SK-N-SH (cell line): ENCODE measurements at regions not wholly inside any gene's neighbourhood (a gene's known extent, or its start where the extent isn't known, plus 50 kb on each side); places are given as distances from the start of the nearest gene placed in this dataset.

Experiments
- CTCF ChIA-PET: fragments of 300-600, 350-600 bp; formaldehyde crosslinking; extraction: SDS; loops from one replicate; lab custom pipeline; 2021; lab: Yijun Ruan, JAX
- POLR2A ChIA-PET: fragments of 350-600 bp; sonication (Branson Sonifier 250); formaldehyde crosslinking; extraction: SDS; loops from one replicate; lab custom pipeline; 2020; ENCODE audit warnings: antibody characterized with exemption, inconsistent platforms; lab: Yijun Ruan, JAX
- DNase-seq: peaks from one replicate; pipeline ENCODE4 v3.0.0; 2012
- H2AFZ ChIP-seq: fragments of 200-600 bp; sonication (generic); 2 replicates; pipeline ENCODE4 v1.8.1; 2016; ENCODE audit warnings: antibody characterized with exemption, mild to moderate bottlenecking, low read depth
- H3F3A ChIP-seq: fragments of 200-600 bp; sonication (generic); replicated peaks from 2 replicates; pipeline ENCODE3; 2016; ENCODE audit warnings: antibody characterized with exemption, mild to moderate bottlenecking; ENCODE audit not compliant: insufficient read depth
- H3K27ac ChIP-seq, 2 experiments: fragments of 200-500 bp in 1 of 2; fragments of 200-600 bp in 1 of 2; sonication (Bioruptor generic) in 1 of 2; sonication (generic), shearing (Covaris generic) in 1 of 2; 2 replicates each; pipeline versions ENCODE4 v1.5.1 to v1.6.1; 2014 to 2016; ENCODE audit warnings: low read depth in 2 of 2, inconsistent platforms in 1 of 2, low read length in 1 of 2, mild to moderate bottlenecking in 1 of 2, mixed read lengths in 1 of 2
- H3K27me3 ChIP-seq: fragments of 200-600 bp; sonication (generic), shearing (Covaris generic); 2 replicates; pipeline ENCODE4 v1.6.1; 2016; ENCODE audit warnings: mixed run types; ENCODE audit not compliant: insufficient read depth
- H3K36me3 ChIP-seq, 2 experiments: fragments of 200-500 bp in 1 of 2; fragments of 200-600 bp in 1 of 2; sonication (Bioruptor generic) in 1 of 2; sonication (generic) in 1 of 2; replicated peaks in 1 of 2; 2 replicates each; pipeline versions ENCODE3 to v1.5.1; 2014 to 2016; ENCODE audit warnings: low read length in 1 of 2, mild to moderate bottlenecking in 1 of 2; ENCODE audit not compliant: insufficient read depth in 2 of 2, control insufficient read depth in 1 of 2
- H3K4me1 ChIP-seq, 2 experiments: fragments of 200-500 bp in 1 of 2; fragments of 200-600 bp in 1 of 2; sonication (Bioruptor generic) in 1 of 2; sonication (generic), shearing (Covaris generic) in 1 of 2; 2 replicates each; pipeline versions ENCODE4 v1.5.1 to v1.6.1; 2014 to 2016; ENCODE audit warnings: low read depth in 1 of 2, low read length in 1 of 2, mixed run types in 1 of 2; ENCODE audit not compliant: insufficient read depth in 2 of 2, control insufficient read depth in 1 of 2
- H3K4me2 ChIP-seq: fragments of 200-600 bp; sonication (generic), shearing (Covaris generic); 2 replicates; pipeline ENCODE4 v1.6.1; 2017; ENCODE audit warnings: mixed run types
- H3K4me3 ChIP-seq, 2 experiments: fragments of 200-500 bp in 1 of 2; fragments of 200-600 bp in 1 of 2; sonication (Bioruptor generic) in 1 of 2; sonication (generic), shearing (Covaris generic) in 1 of 2; 2 replicates each; pipeline versions ENCODE4 v1.5.1 to v1.8.1; 2014 to 2016; ENCODE audit warnings: low read depth in 2 of 2, inconsistent platforms in 1 of 2, low read length in 1 of 2, mild to moderate bottlenecking in 1 of 2, mixed read lengths in 1 of 2, moderate library complexity in 1 of 2
- H3K79me2 ChIP-seq: fragments of 200-600 bp; sonication (generic); 2 replicates; pipeline ENCODE4 v1.8.1; 2017; ENCODE audit warnings: mild to moderate bottlenecking; ENCODE audit not compliant: insufficient read depth
- H3K9ac ChIP-seq: fragments of 200-600 bp; sonication (generic); 2 replicates; pipeline ENCODE4 v1.6.1; 2017; ENCODE audit warnings: mixed run types
- H3K9me2 ChIP-seq: fragments of 200-600 bp; sonication (generic); 2 replicates; pipeline ENCODE4 v1.6.1; 2017; ENCODE audit warnings: mixed run types
- H3K9me3 ChIP-seq: fragments of 200-600 bp; sonication (generic); 2 replicates; pipeline ENCODE4 v1.6.1; 2017; ENCODE audit warnings: mixed run types, mild to moderate bottlenecking, moderate library complexity
- H4K20me1 ChIP-seq: fragments of 200-600 bp; sonication (generic); 2 replicates; pipeline ENCODE4 v1.6.1; 2017; ENCODE audit warnings: mild to moderate bottlenecking, mixed run types; ENCODE audit not compliant: insufficient read depth
- ELF1 ChIP-seq: IDR thresholded peaks from 2 replicates; pipeline ENCODE4 v1.4.0; 2012
- EP300 ChIP-seq, 2 experiments: IDR thresholded peaks; 2 replicates each; pipeline versions ENCODE4 v1.4.0 to v1.6.1; 2012; ENCODE audit warnings: borderline replicate concordance in 1 of 2, low read depth in 1 of 2, low read length in 1 of 2
- EZH2phosphoT487 ChIP-seq: fragments of 200-600 bp; sonication (generic); IDR thresholded peaks from 2 replicates; pipeline ENCODE4 v1.6.1; 2017; ENCODE audit warnings: low read depth, mixed run types, mild to moderate bottlenecking, antibody characterized with exemption, moderate library complexity, borderline replicate concordance
- FOSL2 ChIP-seq: IDR thresholded peaks from 2 replicates; pipeline ENCODE4 v1.4.0; 2012; ENCODE audit warnings: low read depth, mild to moderate bottlenecking, moderate library complexity, borderline replicate concordance
- FOXJ3 ChIP-seq: sonication (generic); formaldehyde crosslinking; IDR thresholded peaks from 2 replicates; pipeline ENCODE4 v1.5.1; 2020; ENCODE audit warnings: mild to moderate bottlenecking, missing genetic modification reagents
- NFIC ChIP-seq: IDR thresholded peaks from 2 replicates; pipeline ENCODE4 v1.4.0; 2012; ENCODE audit warnings: borderline replicate concordance
- RXRA ChIP-seq: IDR thresholded peaks from 2 replicates; pipeline ENCODE4 v1.4.0; 2012; ENCODE audit warnings: low read depth, mild to moderate bottlenecking, borderline replicate concordance
- SIN3A ChIP-seq: IDR thresholded peaks from 2 replicates; pipeline ENCODE4 v1.6.1; 2012; ENCODE audit warnings: low read depth, mild to moderate bottlenecking, low read length, moderate library complexity, borderline replicate concordance
- TAF1 ChIP-seq: IDR thresholded peaks from 2 replicates; pipeline ENCODE4 v1.6.1; 2012; ENCODE audit warnings: low read depth, mild to moderate bottlenecking, low read length, moderate library complexity, borderline replicate concordance
- TCF12 ChIP-seq: IDR thresholded peaks from 2 replicates; pipeline ENCODE4 v1.4.0; 2012
- WGBS: methylation state at CpG from one replicate; pipeline ENCODE4 v1.1.6; 2017; ENCODE audit warnings: low lambda C conversion rate; 5-methylcytosine and 5-hydroxymethylcytosine counted together
- TF ChIP-seq, protein P1 (sequence below): fragments of 200-600 bp; sonication (generic); IDR thresholded peaks from 2 replicates; pipeline ENCODE4 v1.6.1; 2017; ENCODE audit warnings: antibody characterized with exemption, mild to moderate bottlenecking, moderate library complexity
- TF ChIP-seq, protein P2 (sequence below): fragments of 150-350 bp; IDR thresholded peaks from 2 replicates; pipeline ENCODE4 v1.6.1; 2016; ENCODE audit warnings: mild to moderate bottlenecking, low read depth, low read length
- TF ChIP-seq, protein P3 (sequence below): IDR thresholded peaks from 2 replicates; pipeline ENCODE4 v1.6.1; 2012; ENCODE audit warnings: mild to moderate bottlenecking, low read depth, low read length, moderate library complexity
- TF ChIP-seq, protein P4 (sequence below): IDR thresholded peaks from 2 replicates; pipeline ENCODE4 v1.4.0; 2012; ENCODE audit warnings: low read depth

DNA sequence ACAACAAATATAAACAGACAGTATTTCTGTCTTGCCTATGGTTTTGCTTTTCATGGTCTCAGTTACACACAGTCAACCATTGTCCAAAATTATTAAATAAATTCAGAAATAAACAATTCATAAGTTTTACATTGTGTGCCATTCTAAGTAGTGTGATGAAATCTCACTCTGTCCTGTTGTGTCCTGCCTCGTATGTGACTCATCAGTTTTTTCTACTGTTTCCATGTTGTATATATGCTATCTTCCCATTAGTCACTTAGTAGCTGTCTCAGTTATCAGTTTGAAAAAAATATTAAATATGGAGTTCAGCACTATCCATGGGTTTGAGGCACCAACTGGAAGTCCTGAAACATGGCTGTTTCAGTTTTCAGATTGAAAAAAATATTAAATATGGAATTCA lies 282.4 kb upstream of the GRM7 start (continued):
- TF ChIP-seq SIN3A: no peak
- TF ChIP-seq TCF12: no peak
- TF ChIP-seq ELF1: no peak
- no peak for TF ChIP-seq FOSL2

DNA sequence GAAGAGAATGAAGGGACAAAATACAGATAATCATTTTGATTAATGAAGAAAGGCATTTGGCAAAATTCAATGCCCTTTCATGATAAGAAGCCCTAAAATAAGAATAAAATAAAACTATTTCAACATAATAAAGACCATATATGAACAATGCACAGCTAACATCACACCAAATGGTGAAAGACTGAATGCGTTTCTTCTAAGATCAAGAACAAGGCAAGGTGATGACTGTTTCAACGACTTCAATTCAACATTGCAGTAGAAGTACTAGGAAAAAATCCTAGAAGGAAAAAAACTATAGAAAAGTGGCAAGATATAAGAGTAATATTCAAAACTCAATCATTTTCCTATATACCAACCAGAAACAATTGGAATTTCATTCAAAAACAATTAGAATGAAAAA lies 280.1 kb upstream of the GRM7 start:
- POLR2A ChIA-PET: no interaction called here
- Histone ChIP-seq H3K4me3 (no peak overlapping the region), H3K9me2 (no peaks in the 10 kb centered on the region), H3K79me2 (no peaks in the 10 kb centered on the region), H3K27ac (no peak overlapping the region), H3K36me3 (no peaks in the 10 kb centered on the region), H3K27me3 (no peaks in the 10 kb centered on the region), H3K9ac (no peak overlapping the region), H3K4me2 (no peak overlapping the region), H2AFZ (no peak overlapping the region), H3K9me3 (peaks cover 8% of the 10 kb centered on the region; the same call in 1 of the 2 replicates), H3F3A (no peaks in the 10 kb centered on the region), H3K4me1 (no peaks in the 10 kb centered on the region), H4K20me1 (no peaks in the 10 kb centered on the region)
- no peak for TF ChIP-seq TCF12
- TF ChIP-seq, protein P1, sequence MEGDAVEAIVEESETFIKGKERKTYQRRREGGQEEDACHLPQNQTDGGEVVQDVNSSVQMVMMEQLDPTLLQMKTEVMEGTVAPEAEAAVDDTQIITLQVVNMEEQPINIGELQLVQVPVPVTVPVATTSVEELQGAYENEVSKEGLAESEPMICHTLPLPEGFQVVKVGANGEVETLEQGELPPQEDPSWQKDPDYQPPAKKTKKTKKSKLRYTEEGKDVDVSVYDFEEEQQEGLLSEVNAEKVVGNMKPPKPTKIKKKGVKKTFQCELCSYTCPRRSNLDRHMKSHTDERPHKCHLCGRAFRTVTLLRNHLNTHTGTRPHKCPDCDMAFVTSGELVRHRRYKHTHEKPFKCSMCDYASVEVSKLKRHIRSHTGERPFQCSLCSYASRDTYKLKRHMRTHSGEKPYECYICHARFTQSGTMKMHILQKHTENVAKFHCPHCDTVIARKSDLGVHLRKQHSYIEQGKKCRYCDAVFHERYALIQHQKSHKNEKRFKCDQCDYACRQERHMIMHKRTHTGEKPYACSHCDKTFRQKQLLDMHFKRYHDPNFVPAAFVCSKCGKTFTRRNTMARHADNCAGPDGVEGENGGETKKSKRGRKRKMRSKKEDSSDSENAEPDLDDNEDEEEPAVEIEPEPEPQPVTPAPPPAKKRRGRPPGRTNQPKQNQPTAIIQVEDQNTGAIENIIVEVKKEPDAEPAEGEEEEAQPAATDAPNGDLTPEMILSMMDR: no peak
- TF ChIP-seq, protein P2, sequence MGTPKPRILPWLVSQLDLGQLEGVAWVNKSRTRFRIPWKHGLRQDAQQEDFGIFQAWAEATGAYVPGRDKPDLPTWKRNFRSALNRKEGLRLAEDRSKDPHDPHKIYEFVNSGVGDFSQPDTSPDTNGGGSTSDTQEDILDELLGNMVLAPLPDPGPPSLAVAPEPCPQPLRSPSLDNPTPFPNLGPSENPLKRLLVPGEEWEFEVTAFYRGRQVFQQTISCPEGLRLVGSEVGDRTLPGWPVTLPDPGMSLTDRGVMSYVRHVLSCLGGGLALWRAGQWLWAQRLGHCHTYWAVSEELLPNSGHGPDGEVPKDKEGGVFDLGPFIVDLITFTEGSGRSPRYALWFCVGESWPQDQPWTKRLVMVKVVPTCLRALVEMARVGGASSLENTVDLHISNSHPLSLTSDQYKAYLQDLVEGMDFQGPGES: no peak
- DNase-seq: no peak
- CTCF ChIA-PET: no interaction called here
- 27% methylated on average over 2 of the region's 2 CpGs for WGBS

DNA sequence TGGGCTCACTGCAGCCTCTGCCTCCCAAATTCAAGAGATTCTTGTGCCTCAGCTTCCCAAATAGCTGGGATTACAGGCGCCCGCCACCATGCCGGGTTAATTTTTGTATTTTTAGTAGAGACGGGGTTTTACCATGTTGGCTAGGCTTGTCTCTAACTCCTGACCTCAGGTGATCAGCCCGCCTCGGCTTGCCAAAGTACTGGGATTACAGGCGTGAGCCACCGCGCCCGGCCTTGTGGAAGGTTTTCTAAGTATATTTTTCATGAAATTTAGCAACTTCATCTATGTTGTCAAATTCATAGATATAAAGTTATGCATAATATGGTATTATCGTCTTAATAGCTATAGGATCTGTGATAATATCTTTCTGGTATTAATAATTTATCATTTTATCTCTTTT lies 275.6 kb upstream of the GRM7 start:
- Histone ChIP-seq H3K4me3 (no peak overlapping the region), H3F3A (no peaks in the 10 kb centered on the region), H3K4me1 (no peaks in the 10 kb centered on the region), H3K9me2 (0 out of 2 replicates have a peak, but pooled peaks cover 4% of the 10 kb centered on the region), H3K9me3 (0 out of 2 replicates have a peak, but pooled peaks cover 4% of the 10 kb centered on the region), H4K20me1 (no peaks in the 10 kb centered on the region), H3K27ac (no peak overlapping the region), H3K27me3 (no peaks in the 10 kb centered on the region), H3K36me3 (no peaks in the 10 kb centered on the region), H2AFZ (no peak overlapping the region), H3K4me2 (no peak overlapping the region), H3K9ac (no peak overlapping the region), H3K79me2 (no peaks in the 10 kb centered on the region)
- DNase-seq: no peak
- 55% methylated on average over 11 of the region's 11 CpGs for WGBS
- ChIA-PET POLR2A (no interaction called here), CTCF (no interaction called here)
- TF ChIP-seq, protein P3, sequence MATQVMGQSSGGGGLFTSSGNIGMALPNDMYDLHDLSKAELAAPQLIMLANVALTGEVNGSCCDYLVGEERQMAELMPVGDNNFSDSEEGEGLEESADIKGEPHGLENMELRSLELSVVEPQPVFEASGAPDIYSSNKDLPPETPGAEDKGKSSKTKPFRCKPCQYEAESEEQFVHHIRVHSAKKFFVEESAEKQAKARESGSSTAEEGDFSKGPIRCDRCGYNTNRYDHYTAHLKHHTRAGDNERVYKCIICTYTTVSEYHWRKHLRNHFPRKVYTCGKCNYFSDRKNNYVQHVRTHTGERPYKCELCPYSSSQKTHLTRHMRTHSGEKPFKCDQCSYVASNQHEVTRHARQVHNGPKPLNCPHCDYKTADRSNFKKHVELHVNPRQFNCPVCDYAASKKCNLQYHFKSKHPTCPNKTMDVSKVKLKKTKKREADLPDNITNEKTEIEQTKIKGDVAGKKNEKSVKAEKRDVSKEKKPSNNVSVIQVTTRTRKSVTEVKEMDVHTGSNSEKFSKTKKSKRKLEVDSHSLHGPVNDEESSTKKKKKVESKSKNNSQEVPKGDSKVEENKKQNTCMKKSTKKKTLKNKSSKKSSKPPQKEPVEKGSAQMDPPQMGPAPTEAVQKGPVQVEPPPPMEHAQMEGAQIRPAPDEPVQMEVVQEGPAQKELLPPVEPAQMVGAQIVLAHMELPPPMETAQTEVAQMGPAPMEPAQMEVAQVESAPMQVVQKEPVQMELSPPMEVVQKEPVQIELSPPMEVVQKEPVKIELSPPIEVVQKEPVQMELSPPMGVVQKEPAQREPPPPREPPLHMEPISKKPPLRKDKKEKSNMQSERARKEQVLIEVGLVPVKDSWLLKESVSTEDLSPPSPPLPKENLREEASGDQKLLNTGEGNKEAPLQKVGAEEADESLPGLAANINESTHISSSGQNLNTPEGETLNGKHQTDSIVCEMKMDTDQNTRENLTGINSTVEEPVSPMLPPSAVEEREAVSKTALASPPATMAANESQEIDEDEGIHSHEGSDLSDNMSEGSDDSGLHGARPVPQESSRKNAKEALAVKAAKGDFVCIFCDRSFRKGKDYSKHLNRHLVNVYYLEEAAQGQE: no peak
- TF ChIP-seq, protein P4, sequence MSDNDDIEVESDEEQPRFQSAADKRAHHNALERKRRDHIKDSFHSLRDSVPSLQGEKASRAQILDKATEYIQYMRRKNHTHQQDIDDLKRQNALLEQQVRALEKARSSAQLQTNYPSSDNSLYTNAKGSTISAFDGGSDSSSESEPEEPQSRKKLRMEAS: no peak
- TF ChIP-seq, protein P1: no peak
- TF ChIP-seq TAF1 (no peak), EZH2phosphoT487 (no peak), FOXJ3 (CRISPR knock-in tag) (no peak), RXRA (no peak), EP300 (IDR thresholded peaks at IDR 0.05; ENCODE audit: borderline replicate concordance in 1 of 2, low read depth in 1 of 2, low read length in 1 of 2) (no peak), NFIC (no peak)
